OCI-M2 (cell line): ENCODE measurements at regions not wholly inside any gene's neighbourhood (a gene's known extent, or its start where the extent isn't known, plus 50 kb on each side); places are given as distances from the start of the nearest gene placed in this dataset.
A peak's percentile ranks its signal among the peaks of the same experiment; 100 is the strongest.

Experiments
- DNase-seq: peaks from one replicate; lab custom pipeline; 2025; ENCODE audit not compliant: unreplicated experiment; lab: John Stamatoyannopoulos, UW

DNA sequence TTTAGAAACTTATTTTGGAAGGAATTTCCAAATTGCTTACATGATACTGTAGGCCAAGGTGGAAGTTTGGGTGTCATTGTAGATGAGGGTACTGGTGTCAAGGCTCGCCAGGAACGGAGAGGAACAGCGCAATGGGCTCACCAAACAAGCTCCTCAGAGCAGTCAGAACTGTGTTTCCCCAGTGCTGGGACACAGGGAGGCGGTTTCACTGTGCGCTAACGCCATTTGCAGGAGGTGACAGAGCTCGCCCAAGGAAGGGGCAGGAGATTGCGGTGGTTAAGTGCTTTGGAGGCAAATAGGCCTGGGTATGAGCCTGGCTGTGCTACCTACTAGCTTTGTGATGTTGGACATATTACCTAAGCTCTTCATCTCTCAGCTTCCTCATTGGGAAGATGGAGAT is 57.3 kb downstream of the HHEX start:
- DNase-seq, result no peak

DNA sequence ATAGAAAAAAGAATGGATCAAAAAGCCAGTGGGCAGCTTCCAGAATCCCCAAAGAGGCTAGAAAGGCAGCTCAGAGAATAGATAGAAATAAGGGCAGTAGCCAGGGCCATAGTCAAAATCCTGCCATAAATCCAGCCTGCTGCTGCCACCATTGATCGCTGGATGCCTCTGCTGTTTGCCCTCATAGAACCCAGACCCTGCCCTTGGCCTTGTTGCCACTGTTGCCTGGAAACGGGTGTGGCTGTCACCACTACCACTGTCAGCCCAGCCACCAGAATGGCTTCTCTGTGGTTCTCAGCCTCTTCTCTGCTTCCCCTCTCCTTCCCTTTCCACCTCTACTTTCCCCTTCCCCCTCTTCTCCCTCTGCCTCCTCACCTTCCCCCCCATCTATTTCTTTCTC is 57.8 kb downstream of the HHEX start:
- no peak for DNase-seq

DNA sequence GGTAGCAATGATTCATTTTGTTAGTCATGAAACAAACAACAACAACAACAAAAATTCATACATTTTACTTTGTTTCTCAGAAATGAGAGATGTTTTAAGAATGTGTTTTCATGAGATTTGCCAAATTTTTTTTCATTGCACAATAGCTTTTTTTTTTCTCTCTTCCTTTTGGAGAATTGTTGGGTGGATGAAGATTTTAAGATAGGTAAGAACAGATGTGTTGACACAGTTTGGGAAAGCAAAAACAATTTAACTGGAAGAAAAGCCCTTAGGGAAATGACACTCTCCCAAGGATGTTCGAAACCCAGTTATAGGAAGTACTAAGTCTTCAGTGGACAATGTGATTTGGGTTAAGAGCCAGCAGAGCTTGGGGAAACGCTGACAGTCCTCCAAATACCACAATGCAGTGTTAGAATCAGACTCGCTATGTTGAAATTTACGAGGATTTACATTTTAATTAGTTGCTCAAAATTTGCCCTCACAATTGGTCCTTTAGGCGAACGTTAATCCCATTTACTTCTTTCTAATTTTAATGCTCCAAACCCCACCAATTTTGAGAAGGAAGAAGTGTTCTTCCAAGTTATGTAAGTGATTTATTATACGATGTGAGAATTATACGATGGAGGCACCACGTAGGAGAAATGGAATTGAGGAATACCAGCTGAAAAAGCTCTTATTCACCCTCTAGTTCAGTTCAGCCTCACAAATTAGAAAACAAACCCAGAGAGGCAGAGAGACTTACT is 61.2 kb downstream of the HHEX start:
- no peak for DNase-seq

DNA sequence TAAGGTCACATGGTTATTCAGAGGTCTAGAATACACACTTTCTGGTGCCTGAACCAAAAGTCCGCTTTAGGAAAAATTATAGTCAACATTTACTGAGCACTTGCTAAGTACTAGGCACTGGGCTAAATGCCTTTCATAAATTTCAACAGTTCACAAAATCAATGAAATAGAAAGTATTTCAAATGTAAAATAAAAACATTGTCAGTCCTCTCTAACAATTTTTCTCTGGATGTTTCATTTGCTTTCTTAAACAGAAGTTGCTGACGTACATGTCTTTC is 61.7 kb downstream of the HHEX start:
- DNase-seq, result no peak

DNA sequence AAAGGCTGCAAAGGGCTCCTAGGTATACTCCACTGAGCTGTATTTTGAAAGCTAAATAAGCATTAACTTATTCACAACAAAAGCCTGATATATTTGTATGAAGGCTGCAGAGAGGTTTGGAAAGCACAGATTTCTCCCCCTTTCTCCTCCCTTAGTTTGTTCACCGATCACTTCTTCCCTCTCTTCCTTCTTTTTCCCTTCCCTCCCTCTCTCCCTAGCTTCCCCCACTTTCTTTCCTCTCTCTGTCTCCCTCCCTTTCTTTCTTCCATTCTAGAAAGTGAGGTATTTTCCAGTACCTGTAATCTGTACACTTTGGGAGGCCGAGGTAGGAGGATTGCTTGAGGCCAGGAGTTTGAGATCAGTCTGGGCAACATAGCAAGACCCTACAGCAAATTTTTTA is 62.1 kb downstream of the HHEX start:
- DNase-seq, result no peak

DNA sequence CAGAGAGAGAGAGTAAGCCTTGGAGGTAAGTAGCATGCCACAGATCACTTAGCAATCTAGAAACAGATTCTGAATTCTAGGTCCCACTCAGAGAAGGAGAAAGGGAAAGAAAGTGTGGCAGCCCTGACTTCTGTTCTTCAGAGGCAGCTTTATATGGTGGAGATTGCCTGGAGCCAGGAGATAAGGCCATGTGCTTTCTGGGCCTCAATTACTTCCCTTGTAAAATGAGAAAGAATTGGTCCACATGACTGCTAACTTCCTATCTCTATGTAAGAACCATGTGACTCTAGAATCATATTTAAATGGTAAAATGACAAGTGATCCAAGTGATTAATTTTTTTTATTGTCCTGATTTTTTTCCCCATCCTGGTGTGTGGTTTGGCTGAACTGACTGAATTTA is 64.1 kb downstream of the HHEX start:
- DNase-seq, result no peak

DNA sequence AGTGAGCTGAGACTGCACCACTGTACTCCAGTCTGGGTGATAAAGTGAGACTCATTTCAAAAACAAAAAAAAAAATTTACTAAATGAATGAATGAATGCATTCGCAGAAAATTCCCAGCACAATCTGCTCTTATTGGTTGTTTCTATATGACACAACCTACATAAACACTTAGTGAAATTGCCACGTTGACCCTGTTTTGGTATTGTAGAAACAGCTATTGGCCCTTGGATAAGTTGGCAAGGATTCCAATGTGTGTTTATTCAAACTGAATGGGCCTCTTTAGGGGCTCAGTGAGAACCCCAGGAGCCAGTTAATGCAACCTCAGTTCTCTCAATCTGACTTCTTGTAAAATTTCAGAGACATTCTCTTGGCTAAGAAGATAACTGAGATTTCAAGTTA is 66.0 kb downstream of the HHEX start:
- DNase-seq, result no peak

DNA sequence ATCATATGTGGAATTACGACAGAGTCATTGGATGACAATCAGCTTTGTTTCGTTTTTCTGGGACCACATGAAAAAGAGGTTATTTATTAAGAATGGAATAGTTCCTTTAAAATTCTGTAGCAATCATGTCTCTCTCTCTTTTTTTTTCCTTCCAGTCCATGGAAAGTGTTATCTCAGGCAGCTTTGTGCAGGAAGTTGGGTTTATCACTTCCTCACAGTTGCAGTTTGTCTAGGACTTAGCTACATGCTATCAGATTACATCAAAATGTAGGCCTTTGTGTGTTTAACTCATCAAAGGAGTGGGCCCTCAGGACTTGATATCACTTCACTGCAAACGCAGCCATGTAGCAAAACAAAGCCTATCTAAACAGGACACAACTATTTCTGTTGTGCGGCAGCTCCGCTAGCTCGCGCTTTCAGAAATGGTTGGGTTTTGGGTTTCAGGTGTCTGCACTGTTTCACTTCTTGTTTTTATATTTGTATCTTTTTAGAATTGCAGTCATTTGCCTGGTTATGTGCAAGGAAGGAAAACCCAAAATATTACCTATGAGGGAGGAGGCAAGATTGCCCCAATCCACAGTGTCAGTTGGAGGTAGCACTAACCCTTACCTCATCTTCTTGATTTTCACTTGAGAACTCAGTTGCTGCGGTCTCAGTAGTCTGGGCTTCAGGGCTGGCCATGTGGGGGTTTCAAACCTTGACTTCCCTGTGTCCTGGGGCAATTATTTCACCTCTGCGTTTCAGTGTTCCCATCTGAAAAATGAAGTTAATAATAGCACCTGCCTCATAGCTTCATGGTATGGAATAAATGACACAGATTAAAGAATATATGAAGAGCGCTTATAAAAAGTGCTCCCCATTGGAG is 66.7 kb downstream of the HHEX start:
- DNase-seq, result peak; percentile 95

DNA sequence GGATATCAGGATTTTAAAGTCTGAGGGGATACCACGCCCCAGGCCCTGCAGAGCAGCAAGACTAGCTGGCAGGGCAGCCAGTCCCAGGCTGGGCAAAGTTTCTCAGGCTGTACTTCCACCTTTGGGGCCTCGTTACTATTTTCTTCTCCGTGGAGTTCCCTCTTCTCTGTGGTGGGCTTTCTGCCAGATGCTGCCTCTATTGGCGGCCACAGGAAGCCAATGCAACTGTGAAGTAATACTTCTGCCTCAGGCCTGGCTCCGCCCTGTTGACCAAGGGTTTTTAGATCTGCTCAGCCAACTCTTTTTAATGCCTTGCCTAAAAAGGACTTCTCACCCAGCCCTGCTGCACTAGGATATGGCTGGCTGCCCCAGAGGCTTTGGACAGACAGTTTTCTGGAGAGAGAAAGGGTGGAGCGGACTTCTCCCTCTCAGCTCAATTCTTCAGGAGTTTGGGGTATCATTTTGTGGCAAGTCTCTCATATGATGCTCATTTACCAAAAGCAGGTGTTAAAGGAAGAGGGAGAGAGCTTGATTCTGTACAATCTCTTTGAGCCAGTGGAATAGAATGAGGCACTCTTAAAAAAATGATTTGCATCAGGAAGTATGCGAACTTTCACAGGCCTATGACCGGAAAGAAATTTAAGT is 67.4 kb downstream of the HHEX start:
- peak; percentile 68 for DNase-seq

DNA sequence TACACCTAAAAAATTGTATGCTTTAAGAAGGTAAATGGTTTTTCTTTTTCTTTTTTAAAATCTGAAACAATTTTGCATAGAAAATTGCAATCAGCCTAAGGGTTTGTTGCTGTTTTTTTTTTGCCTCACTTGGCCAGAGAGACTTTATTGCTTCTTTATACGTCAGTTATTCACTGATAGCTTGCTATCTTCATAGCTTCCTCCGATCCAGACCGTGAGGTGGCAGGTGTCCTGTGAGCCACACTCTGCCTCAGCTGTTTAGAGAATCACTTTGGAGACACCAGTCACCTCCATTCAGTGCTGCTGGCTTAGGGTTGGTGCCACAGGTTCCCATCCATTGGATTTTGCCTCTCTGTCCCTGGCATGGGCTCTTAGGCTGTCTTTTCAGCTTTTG is 68.0 kb downstream of the HHEX start:
- DNase-seq, result no peak

DNA sequence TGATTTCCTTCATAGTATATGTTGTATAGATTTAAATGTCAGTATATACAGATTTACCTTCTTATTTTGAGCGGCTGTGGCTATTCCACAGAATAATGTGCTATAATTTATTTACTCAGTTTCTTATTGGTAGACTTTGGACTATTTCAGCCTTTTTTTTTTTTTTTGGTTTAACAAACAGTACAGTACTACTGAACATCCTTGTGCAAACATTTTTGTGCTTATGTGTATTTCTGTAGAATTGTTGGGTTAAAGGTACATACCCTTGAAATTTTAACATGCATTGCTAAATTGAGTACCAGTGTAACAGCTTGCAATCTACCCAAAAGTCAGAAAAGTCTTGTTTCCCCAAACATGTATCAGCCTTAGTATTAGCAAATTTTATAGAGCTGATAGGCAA is 68.8 kb downstream of the HHEX start:
- no peak for DNase-seq

DNA sequence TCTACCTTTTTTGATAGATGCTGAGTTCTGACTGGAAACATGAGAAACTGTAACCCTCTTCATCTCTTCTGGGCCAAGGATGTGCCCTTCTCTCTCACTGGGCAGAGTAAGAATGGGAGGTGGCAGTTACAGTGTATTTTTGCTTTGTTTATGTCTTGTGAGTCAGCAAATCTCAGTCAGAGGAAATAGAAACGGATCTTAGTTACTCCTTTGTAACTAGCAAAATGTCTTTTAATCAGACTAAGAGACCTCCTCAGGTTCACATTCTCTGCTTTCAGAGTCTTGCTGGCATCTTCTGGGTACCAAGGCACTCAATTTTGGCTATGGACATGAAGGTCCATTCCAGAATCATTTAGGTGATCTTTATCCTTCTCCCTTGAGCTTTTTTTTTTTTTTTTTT is 70.9 kb downstream of the HHEX start:
- no peak for DNase-seq

DNA sequence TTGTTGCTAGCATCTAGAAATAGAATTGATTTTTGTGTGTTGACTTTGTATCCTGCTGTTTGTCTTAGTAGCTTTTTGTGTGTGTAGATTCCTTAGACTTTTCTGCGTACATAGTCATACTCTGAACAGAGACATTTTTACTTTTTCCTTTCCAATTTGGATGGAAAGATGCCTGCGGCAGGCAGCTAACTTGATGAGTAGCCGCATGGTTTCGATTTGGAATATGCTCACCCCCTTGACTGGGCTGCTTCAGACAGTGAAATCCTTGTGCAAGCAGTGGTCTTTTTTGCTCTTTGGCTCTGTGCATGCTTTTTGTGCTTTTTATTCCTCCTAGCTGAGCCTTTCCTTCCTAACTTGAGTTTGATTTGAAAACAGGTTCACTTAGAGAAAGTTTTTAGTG is 71.8 kb downstream of the HHEX start:
- DNase-seq, result no peak

DNA sequence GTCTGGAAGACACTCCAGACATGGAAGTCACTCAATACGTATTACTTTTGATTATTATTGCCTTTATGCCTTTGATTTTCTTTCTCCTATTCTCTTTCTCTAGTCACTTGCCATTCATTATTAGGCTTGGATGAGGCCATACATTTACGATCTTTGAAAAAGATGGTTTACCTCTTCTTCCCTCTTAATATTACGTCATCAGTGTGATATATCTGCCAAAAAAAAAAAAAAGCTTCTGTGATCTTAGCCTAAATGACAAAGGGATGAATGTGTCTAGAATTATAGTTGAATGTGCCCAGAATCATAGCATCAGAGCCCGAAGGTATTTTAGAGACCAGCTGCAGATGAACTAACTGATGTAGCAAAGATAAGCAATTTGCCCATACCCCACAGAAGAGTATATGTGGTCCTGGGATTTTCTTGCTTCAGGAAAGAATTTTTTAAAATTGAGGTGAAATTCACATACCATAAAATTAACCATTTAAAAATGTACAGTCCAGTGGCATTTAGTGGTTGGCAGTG is 73.9 kb downstream of the HHEX start:
- no peak for DNase-seq

DNA sequence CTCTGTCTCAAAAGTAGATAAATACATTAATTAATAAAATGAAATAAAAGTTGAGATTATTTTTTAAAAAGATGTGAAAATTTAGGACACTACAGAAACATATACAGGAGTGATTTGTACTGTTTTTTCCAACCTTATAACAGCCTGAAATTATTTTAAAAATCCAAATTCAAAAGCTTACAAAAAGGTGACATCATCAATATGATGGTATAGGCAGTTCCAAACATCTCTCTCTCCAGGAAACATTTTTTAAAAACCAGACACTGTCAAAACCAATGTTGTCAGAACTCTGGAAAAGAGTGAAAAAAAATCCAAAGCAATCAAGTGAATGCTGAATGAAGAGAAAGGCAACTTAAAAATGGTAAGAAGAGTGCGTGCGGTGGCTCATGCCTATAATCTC is 76.7 kb downstream of the HHEX start:
- DNase-seq, result no peak

DNA sequence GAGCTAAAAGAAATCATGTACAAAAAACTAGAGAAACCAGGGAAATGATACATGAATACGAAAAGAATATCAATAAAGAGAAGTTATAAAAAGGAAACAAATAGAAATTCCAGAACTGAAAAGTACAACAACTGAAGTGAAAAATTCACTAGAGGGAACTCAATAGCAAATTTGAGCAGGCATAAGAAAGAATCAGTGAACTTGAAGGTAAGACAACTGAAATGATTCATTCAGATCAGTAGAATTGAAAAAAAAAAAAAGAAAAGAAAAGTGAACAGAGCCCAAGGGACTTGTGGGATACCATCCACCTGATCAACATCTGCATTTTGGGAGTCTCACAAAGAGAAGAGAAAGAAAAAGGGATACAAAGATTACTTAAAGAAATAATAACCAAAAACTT is 78.3 kb downstream of the HHEX start:
- DNase-seq, result no peak

DNA sequence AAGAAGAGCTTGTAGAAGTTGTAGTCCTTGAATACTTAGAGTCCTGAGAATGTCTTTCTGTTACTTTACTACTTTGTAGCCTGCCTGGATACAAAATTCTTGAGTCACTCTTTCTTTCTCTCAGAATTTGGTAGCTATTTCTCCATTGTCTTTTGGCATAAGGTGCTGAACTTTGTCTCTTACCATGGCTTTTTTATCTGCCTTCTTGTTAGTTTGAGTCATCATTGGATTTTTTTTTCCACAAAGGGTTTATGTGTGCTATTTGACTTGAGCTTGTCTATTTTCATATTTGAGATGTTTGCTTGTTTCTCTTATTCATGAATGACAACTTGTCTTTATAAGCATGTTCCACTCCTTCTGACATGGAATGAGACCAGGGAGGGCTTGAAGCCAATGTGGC is 74.5 kb upstream of the EXOC6 start:
- no peak for DNase-seq

DNA sequence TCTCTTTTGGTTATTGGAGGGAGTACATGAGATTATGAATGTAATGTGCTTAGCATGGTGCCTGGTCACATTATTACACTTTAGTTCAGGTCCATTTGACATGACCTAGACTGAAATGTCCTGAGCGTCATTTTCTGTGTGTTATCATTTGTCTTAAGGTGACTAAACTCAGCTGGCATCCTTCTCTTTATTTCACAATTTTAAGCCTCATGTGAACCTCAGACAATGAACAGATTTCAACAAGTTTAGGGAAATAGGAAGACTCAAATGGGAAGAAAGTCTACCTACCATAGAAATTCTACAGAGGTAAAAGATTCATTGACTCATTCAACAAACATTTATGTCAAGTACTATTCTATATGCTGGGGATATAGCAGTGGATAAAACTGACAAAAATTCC is 70.2 kb upstream of the EXOC6 start:
- DNase-seq, result no peak

DNA sequence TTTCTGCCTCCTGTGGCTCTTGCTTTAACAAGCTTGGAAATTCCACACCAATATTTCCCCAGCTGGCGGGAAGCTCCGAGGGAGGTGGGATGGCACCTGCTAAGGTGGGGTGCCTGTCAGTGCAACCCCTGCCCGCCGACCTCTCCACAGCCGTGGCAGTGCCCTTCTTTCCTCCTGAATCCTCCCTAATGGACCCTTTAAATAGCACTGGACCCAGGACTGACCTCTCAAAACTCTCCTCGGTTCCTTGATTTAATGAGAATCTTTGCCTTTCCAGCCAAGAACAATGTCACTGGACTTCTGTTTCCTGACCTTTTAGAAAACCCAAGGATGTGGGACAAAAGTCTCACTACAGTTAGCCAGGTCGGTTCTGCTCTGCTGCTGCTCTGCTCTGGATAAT is 63.2 kb upstream of the EXOC6 start:
- no peak for DNase-seq

DNA sequence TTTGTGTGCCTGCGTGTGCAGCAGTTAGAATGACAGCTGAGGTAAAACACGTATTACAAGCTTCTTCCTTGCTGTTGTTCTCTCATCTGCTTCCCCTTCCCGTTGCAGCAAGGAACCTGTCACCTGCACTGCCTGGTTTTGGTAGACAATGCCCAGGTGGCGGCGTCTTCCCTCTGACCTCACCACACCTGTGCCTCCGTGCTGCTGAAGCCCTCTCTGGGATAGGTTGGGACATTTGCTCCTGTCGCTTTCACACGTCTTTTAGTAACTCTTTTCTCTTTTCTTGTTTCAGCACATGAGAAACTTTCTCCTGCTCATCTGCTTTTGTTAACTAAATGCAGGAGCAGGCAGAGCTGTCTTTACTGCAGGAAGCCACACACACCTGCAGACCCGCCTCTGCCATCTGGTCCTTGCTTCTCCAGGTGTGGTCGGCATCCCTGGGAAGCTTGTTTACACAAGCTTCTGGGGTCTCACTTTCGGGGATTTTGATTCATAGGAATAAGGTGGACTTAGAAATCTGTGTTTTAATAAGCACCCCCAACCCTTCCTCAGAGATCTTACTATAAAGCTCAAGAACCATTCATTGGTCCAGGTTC is 60.7 kb upstream of the EXOC6 start:
- DNase-seq, result no peak

DNA sequence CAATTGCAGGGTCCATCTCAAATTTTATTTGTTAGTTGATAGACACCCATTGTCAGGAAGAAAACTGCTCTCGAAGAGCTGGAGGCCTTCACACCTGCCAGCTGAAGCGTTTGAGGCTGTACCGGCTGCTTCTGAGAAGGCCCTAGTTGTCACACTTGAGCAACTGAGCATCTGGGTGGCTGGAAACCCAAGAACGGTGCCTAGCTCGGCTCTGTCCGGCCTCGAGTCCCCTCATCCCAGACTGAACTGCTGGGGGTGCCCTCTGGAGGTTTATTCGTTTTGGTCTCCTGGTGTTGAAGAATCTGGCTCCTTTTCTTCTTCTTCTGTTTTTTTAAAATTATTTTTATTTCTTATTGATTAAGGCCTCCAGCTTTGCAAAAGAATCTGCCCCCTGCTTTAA is 59.3 kb upstream of the EXOC6 start:
- DNase-seq, result no peak

DNA sequence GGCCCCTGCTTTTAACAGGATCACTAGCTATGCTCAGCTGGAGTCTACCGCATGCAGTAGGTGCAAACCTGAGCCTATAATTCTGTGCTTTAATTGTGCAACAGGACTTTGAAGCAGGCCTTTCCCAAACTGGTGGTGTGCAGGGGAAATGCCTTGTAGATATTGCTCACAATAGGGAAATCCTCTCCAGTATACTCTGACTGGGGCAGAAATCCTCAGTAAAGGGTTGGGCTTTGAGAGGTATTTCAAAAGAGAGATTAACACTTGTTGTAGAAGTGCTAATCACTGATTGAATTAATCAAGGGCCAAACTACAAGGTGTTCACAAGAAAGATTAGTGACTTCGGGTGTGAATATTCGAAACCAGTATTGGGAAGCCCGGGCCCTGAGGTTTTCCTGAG is 58.5 kb upstream of the EXOC6 start:
- no peak for DNase-seq
